ENCODE measurements at regions not wholly inside any gene's neighbourhood (a gene's known extent, or its start where the extent isn't known, plus 50 kb on each side); places are given as distances from the start of the nearest gene placed in this dataset.

DNA sequence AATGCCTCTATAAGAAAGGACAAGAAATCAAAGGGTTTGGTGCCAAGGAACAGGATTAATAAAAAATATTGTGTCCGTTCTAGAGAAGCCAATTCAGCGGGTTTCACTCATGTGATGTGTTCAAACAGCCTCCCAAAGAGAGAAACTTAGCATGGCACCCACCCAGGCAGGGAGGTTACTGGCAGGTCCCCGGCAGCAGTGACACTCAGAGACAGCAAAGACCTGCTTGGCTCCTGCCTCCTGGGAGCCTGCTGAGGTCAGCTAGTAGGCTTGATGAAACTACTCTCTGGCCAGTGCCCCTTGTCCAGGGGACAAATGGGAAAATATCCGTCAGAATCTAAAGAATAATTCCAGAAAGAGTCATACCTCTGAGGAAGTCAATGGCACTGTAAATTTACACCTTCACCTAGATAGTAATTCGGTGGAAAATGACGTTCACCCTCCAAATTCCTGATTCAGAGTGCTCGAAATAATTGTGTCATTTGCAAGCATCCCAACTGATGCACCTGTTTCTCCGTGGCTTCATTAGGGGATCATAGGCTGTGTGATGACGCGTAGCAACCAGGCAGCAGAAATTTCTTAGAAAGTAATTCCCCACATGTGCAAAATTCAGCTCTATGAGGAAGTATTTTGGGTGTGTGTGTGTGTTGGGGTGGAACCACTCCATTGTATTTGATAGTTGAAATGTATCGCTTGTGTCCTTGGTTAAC is 481.5 kb upstream of the ZFHX3 start:
- Histone ChIP-seq H3K4ac (replicated peaks; ENCODE audit: insufficient read length, low read depth, low read length) (no peak overlapping the region), H3K4me1 (replicated peaks in 1 of 4; ENCODE audit: control insufficient read depth in 3 of 4, insufficient read depth in 4 of 4, low read length in 3 of 4) (no peaks in the 10 kb centered on the region), H3K79me1 (ENCODE audit: low read depth, low read length) (no peaks in the 10 kb centered on the region), H3K23ac (ENCODE audit: insufficient read length) (no peak overlapping the region), H3K36me3 (ENCODE audit: control insufficient read depth in 2 of 4, insufficient read depth in 4 of 4, low read length in 3 of 4) (no peaks in the 10 kb centered on the region), H3K23me2 (ENCODE audit: low read depth, low read length) (no peaks in the 10 kb centered on the region), H3K18ac (ENCODE audit: extremely low read depth, low read length) (no peak overlapping the region), H3K14ac (ENCODE audit: insufficient read length) (no peak overlapping the region), H2BK20ac (ENCODE audit: low read length) (no peak overlapping the region), H3K79me2 (ENCODE audit: control insufficient read depth in 1 of 2, insufficient read depth in 2 of 2, low read length in 2 of 2) (no peaks in the 10 kb centered on the region), H3K56ac (replicated peaks; ENCODE audit: insufficient read length, low read depth, low read length) (no peak overlapping the region), H2BK120ac (replicated peaks; ENCODE audit: low read depth, low read length) (no peak overlapping the region), H3K4me2 (ENCODE audit: insufficient read depth in 1 of 2, low read depth in 2 of 2, low read length in 2 of 2) (no peak overlapping the region), H3K27me3 (replicated peaks in 1 of 4; ENCODE audit: control insufficient read depth in 3 of 4, extremely low read depth in 1 of 4, insufficient read depth in 3 of 4, low read length in 3 of 4) (0 out of 7 replicates have a peak, but pooled peaks cover 0 to 2% (median 0%) of the 10 kb centered on the region in 4 experiments), H2AFZ (ENCODE audit: low read length) (no peak overlapping the region), H3K9ac (replicated peaks in 1 of 4; ENCODE audit: extremely low read depth in 1 of 4, low read depth in 3 of 4, low read length in 3 of 4) (no peak overlapping the region), H2BK12ac (ENCODE audit: low read depth, low read length) (no peak overlapping the region), H4K5ac (ENCODE audit: insufficient read length, low read depth, low read length) (no peak overlapping the region), H4K8ac (ENCODE audit: extremely low read depth, insufficient read depth, low read length) (no peak overlapping the region), H4K20me1 (replicated peaks in 1 of 2; ENCODE audit: control insufficient read depth in 1 of 2, insufficient read depth in 2 of 2, low read length in 2 of 2) (no peaks in the 10 kb centered on the region), H2AK5ac (ENCODE audit: low read depth, low read length) (no peak overlapping the region), H3K4me3 (ENCODE audit: extremely low read depth in 1 of 4, insufficient read depth in 2 of 4, low read depth in 3 of 4, low read length in 4 of 4) (no peak overlapping the region), H3K9me3 (ENCODE audit: insufficient read depth in 2 of 2, low read depth in 1 of 2, low read length in 1 of 2) (no peaks in the 10 kb centered on the region), H2BK15ac (ENCODE audit: low read length) (no peak overlapping the region), H2BK5ac (ENCODE audit: low read depth, low read length) (no peak overlapping the region), H4K91ac (replicated peaks; ENCODE audit: insufficient read length, low read length) (no peak overlapping the region), H3K27ac (ENCODE audit: low read depth, low read length) (no peak overlapping the region)
- FAIRE-seq (no peak), DNase-seq (ENCODE audit: low read depth in 1 of 2, low spot score in 2 of 2) (no peak)
- POLR2A ChIA-PET (ENCODE audit: partially characterized antibody) = no interaction called here
- WGBS, 2 experiments (ENCODE audit: extremely low coverage in 1 of 2, insufficient coverage in 1 of 2, insufficient read length in 1 of 2, insufficient replicate concordance in 2 of 2, low coverage in 1 of 2, low lambda C conversion rate in 2 of 2, missing lambda C conversion rate in 1 of 2) = 95% methylated on average over 11 of the region's 11 CpGs; no CpG with 5 or more reads in 1 of the 2 experiments
- CTCF ChIA-PET (ENCODE audit: partially characterized antibody) = interaction anchor here (1.1 to 1.6 kb wide), 2 partner anchors 16 to 30 kb away, joined by 3 read pairs; no protein-coding TSS in a partner anchor
- no peak for TF ChIP-seq RNF2 (IDR thresholded peaks at IDR 0.05; ENCODE audit: borderline replicate concordance, low read depth, low read length, missing control alignments, poor library complexity, severe bottlenecking)
- no peak for TF ChIP-seq KDM5A (IDR thresholded peaks at IDR 0.05; ENCODE audit: low read length)
- TF ChIP-seq BCL11A (IDR thresholded peaks at IDR 0.05; ENCODE audit: low read depth in 2 of 2, low read length in 2 of 2) = no peak
- no peak for TF ChIP-seq JUN (IDR thresholded peaks at IDR 0.05; ENCODE audit: low read depth, low read length)
- TF ChIP-seq, protein P1, sequence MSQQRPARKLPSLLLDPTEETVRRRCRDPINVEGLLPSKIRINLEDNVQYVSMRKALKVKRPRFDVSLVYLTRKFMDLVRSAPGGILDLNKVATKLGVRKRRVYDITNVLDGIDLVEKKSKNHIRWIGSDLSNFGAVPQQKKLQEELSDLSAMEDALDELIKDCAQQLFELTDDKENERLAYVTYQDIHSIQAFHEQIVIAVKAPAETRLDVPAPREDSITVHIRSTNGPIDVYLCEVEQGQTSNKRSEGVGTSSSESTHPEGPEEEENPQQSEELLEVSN (IDR thresholded peaks at IDR 0.05) = no peak
- TF ChIP-seq TEAD4 (IDR thresholded peaks at IDR 0.05; ENCODE audit: low read depth, low read length) = no peak
- no peak for TF ChIP-seq SAP30 (IDR thresholded peaks at IDR 0.05; ENCODE audit: insufficient read depth, insufficient replicate concordance, low read length)

All from H1 (cell line).